Hepatocyte (in vitro differentiated cells): ENCODE measurements at regions not wholly inside any gene's neighbourhood (a gene's known extent, or its start where the extent isn't known, plus 50 kb on each side); places are given as distances from the start of the nearest gene placed in this dataset.
A peak's percentile ranks its signal among the peaks of the same experiment; 100 is the strongest.
"Not testable (repeated sequence)": the region's sequence is repeated elsewhere in the genome, so short reads cannot be mapped to it uniquely, and the experiment has no call there.

Experiments
- DNase-seq: peaks from one replicate; pipeline ENCODE4 v3.0.0-alpha.2; 2016; ENCODE audit warnings: low spot score
- H2AFZ ChIP-seq: fragments of 200-600 bp; sonication (generic); 2 replicates; pipeline ENCODE4 v1.6.0; 2016; ENCODE audit warnings: antibody characterized with exemption, mild to moderate bottlenecking
- H3K27ac ChIP-seq: fragments of 200-600 bp; sonication (generic); 2 replicates; pipeline ENCODE4 v1.5.1; 2016; ENCODE audit warnings: mild to moderate bottlenecking
- H3K27me3 ChIP-seq: fragments of 200-600 bp; sonication (generic); 2 replicates; pipeline ENCODE4 v1.6.1; 2016
- H3K36me3 ChIP-seq: fragments of 200-600 bp; sonication (generic); replicated peaks from 2 replicates; pipeline ENCODE4 v1.5.1; 2016; ENCODE audit warnings: low read depth; ENCODE audit not compliant: insufficient read depth
- H3K4me1 ChIP-seq: fragments of 200-600 bp; sonication (generic); 2 replicates; pipeline ENCODE4 v1.5.1; 2016; ENCODE audit warnings: mild to moderate bottlenecking, moderate library complexity; ENCODE audit not compliant: insufficient read depth
- H3K4me2 ChIP-seq: fragments of 200-600 bp; sonication (generic); 2 replicates; pipeline ENCODE4 v1.6.0; 2016
- H3K4me3 ChIP-seq: fragments of 200-600 bp; sonication (generic); 2 replicates; pipeline ENCODE4 v1.5.1; 2016; ENCODE audit warnings: mild to moderate bottlenecking
- H3K79me2 ChIP-seq: fragments of 200-600 bp; sonication (generic); 2 replicates; pipeline ENCODE4 v1.6.0; 2017; ENCODE audit warnings: mild to moderate bottlenecking
- H3K9me2 ChIP-seq: fragments of 200-600 bp; sonication (generic); replicated peaks from 2 replicates; pipeline ENCODE4 v1.6.0; 2017; ENCODE audit warnings: mild to moderate bottlenecking; ENCODE audit not compliant: insufficient read depth
- H3K9me3 ChIP-seq: fragments of 200-600 bp; sonication (generic); 2 replicates; pipeline ENCODE4 v1.5.1; 2016; ENCODE audit warnings: low read depth, mild to moderate bottlenecking
- H4K20me1 ChIP-seq: fragments of 200-600 bp; sonication (generic); 2 replicates; pipeline ENCODE4 v1.6.0; 2016; ENCODE audit warnings: mild to moderate bottlenecking; ENCODE audit not compliant: insufficient read depth, poor library complexity, severe bottlenecking
- EZH2 ChIP-seq: fragments of 200-600 bp; sonication (generic); IDR thresholded peaks from 2 replicates; pipeline ENCODE4 v1.6.1; 2016; ENCODE audit warnings: antibody characterized with exemption, mild to moderate bottlenecking, borderline replicate concordance
- EZH2phosphoT487 ChIP-seq: fragments of 200-600 bp; sonication (generic); IDR thresholded peaks from one replicate; pipeline ENCODE4 v1.6.1; 2018; ENCODE audit warnings: antibody characterized with exemption, mild to moderate bottlenecking, low read depth, moderate library complexity; ENCODE audit not compliant: unreplicated experiment, severe bottlenecking
- WGBS: methylation state at CpG from one replicate; pipeline ENCODE4 v1.1.6; 2016; ENCODE audit warnings: low lambda C conversion rate; ENCODE audit errors: missing lambda C conversion rate; 5-methylcytosine and 5-hydroxymethylcytosine counted together
- TF ChIP-seq, protein P1 (sequence below): fragments of 200-600 bp; sonication (generic); IDR thresholded peaks from 2 replicates; pipeline ENCODE4 v1.5.1; 2016; ENCODE audit warnings: antibody characterized with exemption, mild to moderate bottlenecking; ENCODE audit not compliant: poor library complexity

DNA sequence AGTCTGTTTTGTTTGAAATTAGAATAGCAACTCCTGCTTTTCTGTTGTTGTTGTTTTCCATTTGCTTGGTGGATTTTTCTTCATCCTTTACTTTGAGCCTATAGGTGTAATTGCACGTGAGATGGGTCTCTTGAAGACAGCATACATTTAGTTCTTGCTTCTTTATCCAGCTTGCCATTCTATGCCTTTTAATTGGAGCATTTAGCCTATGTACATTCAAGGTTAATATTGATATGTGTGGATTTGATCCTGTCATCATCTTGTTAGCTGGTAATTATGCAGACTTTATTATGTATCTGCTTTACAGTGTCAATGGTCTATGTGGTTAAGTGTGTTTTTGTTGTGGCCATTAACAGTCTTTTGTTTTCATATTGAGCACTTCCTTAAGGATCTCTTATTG is 708.9 kb upstream of the ANKRD30A start:
- Histone ChIP-seq H3K9me3 (no peaks in the 10 kb centered on the region), H3K79me2 (no peaks in the 10 kb centered on the region), H2AFZ (no peak overlapping the region), H3K4me1 (no peaks in the 10 kb centered on the region), H3K36me3 (no peaks in the 10 kb centered on the region), H3K9me2 (no peaks in the 10 kb centered on the region), H3K27ac (no peak overlapping the region), H3K4me2 (no peak overlapping the region), H3K4me3 (no peak overlapping the region), H3K27me3 (no peaks in the 10 kb centered on the region), H4K20me1 (no peaks in the 10 kb centered on the region)
- no peak for DNase-seq
- TF ChIP-seq, protein P1, sequence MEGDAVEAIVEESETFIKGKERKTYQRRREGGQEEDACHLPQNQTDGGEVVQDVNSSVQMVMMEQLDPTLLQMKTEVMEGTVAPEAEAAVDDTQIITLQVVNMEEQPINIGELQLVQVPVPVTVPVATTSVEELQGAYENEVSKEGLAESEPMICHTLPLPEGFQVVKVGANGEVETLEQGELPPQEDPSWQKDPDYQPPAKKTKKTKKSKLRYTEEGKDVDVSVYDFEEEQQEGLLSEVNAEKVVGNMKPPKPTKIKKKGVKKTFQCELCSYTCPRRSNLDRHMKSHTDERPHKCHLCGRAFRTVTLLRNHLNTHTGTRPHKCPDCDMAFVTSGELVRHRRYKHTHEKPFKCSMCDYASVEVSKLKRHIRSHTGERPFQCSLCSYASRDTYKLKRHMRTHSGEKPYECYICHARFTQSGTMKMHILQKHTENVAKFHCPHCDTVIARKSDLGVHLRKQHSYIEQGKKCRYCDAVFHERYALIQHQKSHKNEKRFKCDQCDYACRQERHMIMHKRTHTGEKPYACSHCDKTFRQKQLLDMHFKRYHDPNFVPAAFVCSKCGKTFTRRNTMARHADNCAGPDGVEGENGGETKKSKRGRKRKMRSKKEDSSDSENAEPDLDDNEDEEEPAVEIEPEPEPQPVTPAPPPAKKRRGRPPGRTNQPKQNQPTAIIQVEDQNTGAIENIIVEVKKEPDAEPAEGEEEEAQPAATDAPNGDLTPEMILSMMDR = no peak
- TF ChIP-seq EZH2phosphoT487 = no peak
- no peak for TF ChIP-seq EZH2
- WGBS = 46% methylated on average over 1 of the region's 1 CpG

DNA sequence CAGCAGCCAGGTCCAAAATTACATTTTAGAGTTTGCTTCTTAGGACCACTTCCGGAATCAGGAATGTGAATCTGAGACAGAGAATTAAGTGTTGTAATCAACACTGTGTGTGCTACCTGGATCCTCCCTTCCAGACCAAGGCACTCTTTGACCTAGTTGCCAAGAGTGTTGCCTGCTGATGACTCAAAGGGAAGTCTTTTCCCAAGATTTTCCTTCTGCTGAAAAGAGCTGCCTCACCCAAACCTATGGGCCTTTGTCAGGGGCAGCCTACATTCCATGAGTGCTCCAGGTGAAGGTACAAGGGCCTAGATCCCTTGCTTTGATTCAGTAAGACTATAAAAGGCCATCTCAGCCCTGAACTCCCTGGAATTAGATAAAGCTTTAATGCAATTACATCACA is 712.5 kb upstream of the ANKRD30A start:
- WGBS = 96% methylated on average over 1 of the region's 1 CpG
- no peaks in the 10 kb centered on the region for H3K9me2 ChIP-seq
- H4K20me1 ChIP-seq = no peaks in the 10 kb centered on the region
- TF ChIP-seq EZH2 (no peak), EZH2phosphoT487 (no peak)
- TF ChIP-seq, protein P1 = no peak
- H3K27ac ChIP-seq = peak overlapping the region; percentile 46
- DNase-seq = peak; percentile 13
- no peaks in the 10 kb centered on the region for H3K79me2 ChIP-seq
- H3K36me3 ChIP-seq = no peaks in the 10 kb centered on the region
- H3K4me3 ChIP-seq = no peak overlapping the region
- H3K27me3 ChIP-seq = no peaks in the 10 kb centered on the region
- no peaks in the 10 kb centered on the region for H3K4me1 ChIP-seq
- H3K4me2 ChIP-seq = no peak overlapping the region
- H2AFZ ChIP-seq = no peak overlapping the region
- H3K9me3 ChIP-seq = no peaks in the 10 kb centered on the region

DNA sequence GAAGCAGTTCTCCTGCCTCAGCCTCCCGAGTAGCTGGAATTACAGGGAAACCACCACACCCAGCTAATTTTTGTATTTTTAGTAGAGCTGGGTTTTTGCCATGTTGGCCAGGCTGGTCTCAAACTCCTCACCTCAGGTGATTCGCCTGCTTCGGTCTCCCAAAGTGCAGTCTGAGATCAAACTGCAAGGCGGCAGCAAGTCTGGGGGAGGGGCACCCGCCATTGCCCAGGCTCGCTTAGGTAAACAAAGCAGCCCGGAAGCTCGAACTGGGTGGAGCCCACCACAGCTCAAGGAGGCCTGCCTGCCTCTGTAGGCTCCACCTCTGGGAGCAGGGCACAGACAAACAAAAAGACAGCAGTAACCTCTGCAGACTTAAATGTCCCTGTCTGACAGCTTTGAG is 725.2 kb upstream of the ANKRD30A start:
- not testable (repeated sequence) for DNase-seq, H3K4me3 ChIP-seq, H3K9me3 ChIP-seq, H3K36me3 ChIP-seq, H3K4me2 ChIP-seq, H3K79me2 ChIP-seq, H2AFZ ChIP-seq, H3K9me2 ChIP-seq, H4K20me1 ChIP-seq, H3K27ac ChIP-seq, H3K4me1 ChIP-seq, H3K27me3 ChIP-seq
- WGBS = 83% methylated on average over 8 of the region's 8 CpGs

DNA sequence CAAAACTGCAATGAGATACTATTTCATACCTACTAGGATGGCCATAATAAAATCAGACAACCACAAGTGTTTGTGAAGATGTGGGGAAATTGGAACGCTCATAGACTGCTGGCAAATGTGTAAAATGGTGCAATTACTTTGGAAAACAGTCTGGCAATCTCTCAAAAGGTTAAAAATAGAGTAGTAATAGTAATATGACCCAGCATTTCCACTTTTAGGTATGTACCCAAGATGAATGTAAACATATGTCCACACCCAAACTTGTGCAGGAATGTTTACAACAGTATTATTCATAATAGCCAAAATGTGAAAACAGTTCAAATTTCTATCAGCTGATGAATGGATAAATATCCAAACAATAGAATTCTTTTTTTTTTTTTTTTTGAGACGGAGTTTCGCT is 731.6 kb upstream of the ANKRD30A start:
- H3K4me2 ChIP-seq = no peak overlapping the region
- H3K9me3 ChIP-seq = no peaks in the 10 kb centered on the region
- no peaks in the 10 kb centered on the region for H3K27me3 ChIP-seq
- no peak overlapping the region for H2AFZ ChIP-seq
- no peak overlapping the region for H3K4me3 ChIP-seq
- H3K36me3 ChIP-seq = no peaks in the 10 kb centered on the region
- no peaks in the 10 kb centered on the region for H4K20me1 ChIP-seq
- H3K79me2 ChIP-seq = no peaks in the 10 kb centered on the region
- no peak for DNase-seq
- WGBS = 85% methylated on average over 3 of the region's 3 CpGs
- no peaks in the 10 kb centered on the region for H3K4me1 ChIP-seq
- H3K9me2 ChIP-seq = no peaks in the 10 kb centered on the region
- no peak overlapping the region for H3K27ac ChIP-seq
- TF ChIP-seq, protein P1 = no peak
